HG03139 (cell line): ENCODE measurements at regions not wholly inside any gene's neighbourhood (a gene's known extent, or its start where the extent isn't known, plus 50 kb on each side); places are given as distances from the start of the nearest gene placed in this dataset.

Experiments
- ATAC-seq: cut with Tn5 transposase; IDR thresholded peaks from one replicate; pipeline ENCODE4 v1.9.1; 2021; ENCODE audit not compliant: unreplicated experiment

- no peak for ATAC-seq
These were observed 616.3 kb upstream of the TMEM132C start for GRCh38 chr12:127650626-127651025.

GRCh38 chr12:127652281-127652680 lies 614.7 kb upstream of the TMEM132C start:
- no peak for ATAC-seq

GRCh38 chr12:127654383-127654985 lies 612.5 kb upstream of the TMEM132C start:
- ATAC-seq, result no peak

- no peak for ATAC-seq
These were observed 611.3 kb upstream of the TMEM132C start for GRCh38 chr12:127655691-127656090.

- ATAC-seq, result no peak
These were observed 610.7 kb upstream of the TMEM132C start for GRCh38 chr12:127656266-127656665.

GRCh38 chr12:127657036-127657435 lies 609.9 kb upstream of the TMEM132C start:
- no peak for ATAC-seq

- no peak for ATAC-seq
These were observed 606.0 kb upstream of the TMEM132C start for GRCh38 chr12:127660961-127661360.

GRCh38 chr12:127663716-127664115 lies 603.3 kb upstream of the TMEM132C start:
- ATAC-seq, result no peak

GRCh38 chr12:127664901-127665300 lies 602.1 kb upstream of the TMEM132C start:
- ATAC-seq, result no peak

GRCh38 chr12:127667131-127667685 lies 599.8 kb upstream of the TMEM132C start:
- ATAC-seq, result no peak

- no peak for ATAC-seq
These were observed 596.7 kb upstream of the TMEM132C start for GRCh38 chr12:127670294-127670693.

GRCh38 chr12:127670796-127671195 lies 596.2 kb upstream of the TMEM132C start:
- ATAC-seq, result no peak

GRCh38 chr12:127675936-127676335 lies 591.0 kb upstream of the TMEM132C start:
- ATAC-seq, result no peak

- ATAC-seq, result no peak
These were observed 589.3 kb upstream of the TMEM132C start for GRCh38 chr12:127677537-127678131.

GRCh38 chr12:127678945-127679344 lies 588.0 kb upstream of the TMEM132C start:
- ATAC-seq, result no peak

- ATAC-seq, result no peak
These were observed 586.5 kb upstream of the TMEM132C start for GRCh38 chr12:127680516-127680915.

GRCh38 chr12:127681151-127681754 lies 585.7 kb upstream of the TMEM132C start:
- ATAC-seq, result no peak

- no peak for ATAC-seq
These were observed 581.5 kb upstream of the TMEM132C start for GRCh38 chr12:127685491-127685890.

- no peak for ATAC-seq
These were observed 581.0 kb upstream of the TMEM132C start for GRCh38 chr12:127685931-127686330.

- ATAC-seq, result no peak
These were observed 579.8 kb upstream of the TMEM132C start for GRCh38 chr12:127687181-127687580.

GRCh38 chr12:127688906-127689428 lies 578.0 kb upstream of the TMEM132C start:
- no peak for ATAC-seq

- ATAC-seq, result no peak
These were observed 576.8 kb upstream of the TMEM132C start for GRCh38 chr12:127690161-127690560.
